Body of pancreas (tissue), 4 donors: ENCODE measurements at regions not wholly inside any gene's neighbourhood (a gene's known extent, or its start where the extent isn't known, plus 50 kb on each side); places are given as distances from the start of the nearest gene placed in this dataset.
"Not testable (repeated sequence)": the region's sequence is repeated elsewhere in the genome, so short reads cannot be mapped to it uniquely, and the experiment has no call there.

Experiments used
- ATAC-seq: fragments of 150-250 bp; one replicate; pipeline ENCODE4 v1.9.1; 2016
- DNase-seq, 4 donors: peaks; one replicate each; pipeline ENCODE4 v3.0.0-alpha.2; 2019
- H3K27ac ChIP-seq, 4 donors: fragments of 200-600 bp; sonication (generic); 1 replicate in 3 of 4; 2 replicates in 1 of 4; pipeline versions ENCODE4 v1.5.1 to v1.6.1; 2016 to 2019; ENCODE audit warnings: mild to moderate bottlenecking in 1 of 4, mixed read lengths in 1 of 4, moderate library complexity in 1 of 4
- H3K27me3 ChIP-seq, 2 donors: fragments of 200-600 bp; sonication (generic); one replicate each; pipeline ENCODE4 v1.6.0; 2016; ENCODE audit warnings: mild to moderate bottlenecking in 1 of 2
- H3K36me3 ChIP-seq, 2 donors: fragments of 200-600 bp; sonication (generic); replicated peaks in 1 of 2; 2 replicates each; pipeline ENCODE4 v1.5.1; 2016; ENCODE audit warnings: low read depth in 2 of 2; ENCODE audit not compliant: insufficient read depth in 1 of 2
- H3K4me1 ChIP-seq: fragments of 200-600 bp; sonication (generic); one replicate; pipeline ENCODE4 v1.6.0; 2016
- H3K4me3 ChIP-seq, 2 donors: fragments of 200-600 bp; sonication (generic); 1 replicate in 1 of 2; 2 replicates in 1 of 2; pipeline ENCODE4 v1.5.1; 2016 to 2019
- H3K9me3 ChIP-seq, 3 donors: fragments of 200-600 bp; sonication (generic); 1 replicate in 2 of 3; 2 replicates in 1 of 3; pipeline ENCODE4 v1.5.1; 2016
- POLR2A ChIP-seq, 3 donors: fragments of 450-650 bp; IDR thresholded peaks; one replicate each; pipeline ENCODE4 v1.6.1; 2016; ENCODE audit warnings: antibody characterized with exemption in 3 of 3, mild to moderate bottlenecking in 2 of 3
- WGBS, 2 donors: methylation state at CpG; one replicate each; pipeline ENCODE4 v1.1.5; 2017; 5-methylcytosine and 5-hydroxymethylcytosine counted together
- intact Hi-C: fragments of 100-400 bp; cut with DNase I; formaldehyde crosslinking; loops from one replicate; pipeline ENCODE4 v1.15.1; 2023
- TF ChIP-seq, protein P1 (sequence below), 7 experiments: fragments of 450-650 bp in 4 of 7; fragments of 200-600 bp in 3 of 7; sonication (generic) in 3 of 7; IDR thresholded peaks; one replicate each; pipeline ENCODE4 v1.5.1; 2016 to 2019; ENCODE audit warnings: antibody characterized with exemption in 7 of 7

DNA sequence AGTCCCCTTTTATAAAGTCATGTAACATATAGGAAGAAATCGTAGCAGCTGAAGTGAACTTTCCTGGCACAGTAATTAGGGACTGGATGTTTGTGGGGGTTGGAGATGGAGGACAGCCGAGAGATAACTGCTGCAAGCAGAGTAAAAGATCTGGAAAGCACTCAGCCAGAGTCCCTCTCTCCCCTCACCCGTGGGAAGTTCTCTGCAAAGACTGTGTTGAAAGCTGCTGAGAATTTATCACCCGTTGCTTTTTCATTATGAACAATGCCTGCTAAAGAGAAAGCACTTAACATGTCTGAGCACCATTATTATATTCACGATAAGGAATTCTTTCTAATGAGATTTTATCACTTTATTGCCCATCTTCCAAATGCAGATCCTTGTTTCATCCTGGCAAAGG lies 248.8 kb downstream of the SHOX2 start:
- no peaks in the 10 kb centered on the region for H3K27me3 ChIP-seq
- H3K36me3 ChIP-seq: no peaks in the 10 kb centered on the region
- no peak overlapping the region for H3K4me3 ChIP-seq
- no peak overlapping the region for H3K27ac ChIP-seq
- TF ChIP-seq, protein P1, sequence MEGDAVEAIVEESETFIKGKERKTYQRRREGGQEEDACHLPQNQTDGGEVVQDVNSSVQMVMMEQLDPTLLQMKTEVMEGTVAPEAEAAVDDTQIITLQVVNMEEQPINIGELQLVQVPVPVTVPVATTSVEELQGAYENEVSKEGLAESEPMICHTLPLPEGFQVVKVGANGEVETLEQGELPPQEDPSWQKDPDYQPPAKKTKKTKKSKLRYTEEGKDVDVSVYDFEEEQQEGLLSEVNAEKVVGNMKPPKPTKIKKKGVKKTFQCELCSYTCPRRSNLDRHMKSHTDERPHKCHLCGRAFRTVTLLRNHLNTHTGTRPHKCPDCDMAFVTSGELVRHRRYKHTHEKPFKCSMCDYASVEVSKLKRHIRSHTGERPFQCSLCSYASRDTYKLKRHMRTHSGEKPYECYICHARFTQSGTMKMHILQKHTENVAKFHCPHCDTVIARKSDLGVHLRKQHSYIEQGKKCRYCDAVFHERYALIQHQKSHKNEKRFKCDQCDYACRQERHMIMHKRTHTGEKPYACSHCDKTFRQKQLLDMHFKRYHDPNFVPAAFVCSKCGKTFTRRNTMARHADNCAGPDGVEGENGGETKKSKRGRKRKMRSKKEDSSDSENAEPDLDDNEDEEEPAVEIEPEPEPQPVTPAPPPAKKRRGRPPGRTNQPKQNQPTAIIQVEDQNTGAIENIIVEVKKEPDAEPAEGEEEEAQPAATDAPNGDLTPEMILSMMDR (IDR thresholded peaks at IDR 0.05): no peak
- TF ChIP-seq POLR2A (IDR thresholded peaks at IDR 0.05): no peak
- DNase-seq (no peak), ATAC-seq (no peak)
- WGBS, 2 donors: 45 to 47% methylated on average over 5 of the region's 5 CpGs
- intact Hi-C loops: no loop called here
- no peaks in the 10 kb centered on the region for H3K9me3 ChIP-seq
- H3K4me1 ChIP-seq: peaks cover 23% of the 10 kb centered on the region

DNA sequence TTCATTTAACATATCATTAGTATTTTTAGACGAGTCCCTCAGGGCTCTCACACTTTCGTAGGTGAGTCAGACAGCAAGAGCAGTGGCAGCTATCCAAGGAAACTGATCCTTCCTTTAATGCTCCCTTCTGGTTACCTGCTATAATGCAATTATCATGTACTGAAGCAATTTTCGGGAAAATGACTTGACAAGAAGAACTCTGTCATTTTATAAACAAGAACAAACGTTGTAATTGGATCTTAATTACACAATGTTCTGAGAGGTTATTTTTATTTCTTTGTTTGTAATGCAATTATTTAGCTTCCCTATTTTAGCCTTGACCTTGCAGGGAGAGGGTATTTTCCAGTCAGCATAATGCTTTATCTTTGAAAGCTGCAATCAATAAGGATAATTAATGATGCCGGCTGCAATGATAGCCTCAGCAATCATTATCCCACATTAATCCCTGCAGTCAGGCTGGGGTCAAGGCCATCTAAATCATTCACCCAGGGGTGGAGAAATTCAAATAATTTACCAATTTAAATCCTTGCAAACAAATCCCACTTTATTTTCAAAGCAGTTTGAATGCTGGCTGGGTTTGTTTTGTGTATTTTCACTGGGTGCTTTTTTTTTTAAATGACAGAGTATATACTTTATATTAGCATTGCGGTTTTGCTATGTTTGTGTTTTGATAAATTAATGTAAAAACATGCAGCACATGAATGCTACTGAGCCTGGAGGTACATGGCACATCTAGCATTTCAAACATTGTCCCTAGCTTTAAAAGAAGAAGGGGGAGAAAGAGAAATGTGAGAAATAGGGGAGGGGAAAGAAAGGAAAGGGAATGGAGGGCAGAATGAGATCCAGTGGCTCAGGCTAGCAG lies 249.9 kb downstream of the SHOX2 start:
- 11 to 16% methylated on average over 6 of the region's 6 CpGs for WGBS, 2 donors
- no peak for TF ChIP-seq POLR2A (IDR thresholded peaks at IDR 0.05)
- TF ChIP-seq, protein P1 (IDR thresholded peaks at IDR 0.05): no peak
- Histone ChIP-seq H3K4me3 (no peak overlapping the region), H3K27ac (peak overlapping the region in 1 of 4 donors; percentile 32), H3K36me3 (no peaks in the 10 kb centered on the region), H3K4me1 (peaks cover 23% of the 10 kb centered on the region), H3K9me3 (no peaks in the 10 kb centered on the region), H3K27me3 (no peaks in the 10 kb centered on the region)
- intact Hi-C loops: no loop called here
- DNase-seq (peak in 2 of 4 donors; percentile 13 to 27), ATAC-seq (peak; percentile 64)

DNA sequence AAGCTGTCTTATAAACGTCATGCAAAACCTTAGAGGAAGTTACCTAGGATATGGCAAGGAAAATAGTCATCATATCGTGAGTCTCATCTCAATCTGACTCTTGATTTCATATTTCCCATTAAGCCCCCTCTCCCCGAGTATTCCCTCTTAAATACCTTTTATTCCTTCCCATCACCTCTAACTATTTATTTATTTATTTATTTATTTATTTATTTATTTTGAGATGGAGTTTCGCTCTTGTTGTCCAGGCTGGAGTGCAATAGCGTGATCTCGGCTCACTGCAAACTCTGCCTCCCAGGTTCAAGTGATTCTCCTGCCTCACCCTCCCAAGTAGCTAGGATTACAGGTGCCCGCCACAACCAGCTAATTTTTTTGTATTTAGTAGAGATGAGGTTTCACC lies 260.4 kb downstream of the SHOX2 start:
- H3K4me1 ChIP-seq, ATAC-seq, H3K4me3 ChIP-seq, H3K27ac ChIP-seq, H3K9me3 ChIP-seq, H3K36me3 ChIP-seq, H3K27me3 ChIP-seq, intact Hi-C loops, DNase-seq: not testable (repeated sequence)
- WGBS, 2 donors: 79 to 86% methylated on average over 7 of the region's 7 CpGs

DNA sequence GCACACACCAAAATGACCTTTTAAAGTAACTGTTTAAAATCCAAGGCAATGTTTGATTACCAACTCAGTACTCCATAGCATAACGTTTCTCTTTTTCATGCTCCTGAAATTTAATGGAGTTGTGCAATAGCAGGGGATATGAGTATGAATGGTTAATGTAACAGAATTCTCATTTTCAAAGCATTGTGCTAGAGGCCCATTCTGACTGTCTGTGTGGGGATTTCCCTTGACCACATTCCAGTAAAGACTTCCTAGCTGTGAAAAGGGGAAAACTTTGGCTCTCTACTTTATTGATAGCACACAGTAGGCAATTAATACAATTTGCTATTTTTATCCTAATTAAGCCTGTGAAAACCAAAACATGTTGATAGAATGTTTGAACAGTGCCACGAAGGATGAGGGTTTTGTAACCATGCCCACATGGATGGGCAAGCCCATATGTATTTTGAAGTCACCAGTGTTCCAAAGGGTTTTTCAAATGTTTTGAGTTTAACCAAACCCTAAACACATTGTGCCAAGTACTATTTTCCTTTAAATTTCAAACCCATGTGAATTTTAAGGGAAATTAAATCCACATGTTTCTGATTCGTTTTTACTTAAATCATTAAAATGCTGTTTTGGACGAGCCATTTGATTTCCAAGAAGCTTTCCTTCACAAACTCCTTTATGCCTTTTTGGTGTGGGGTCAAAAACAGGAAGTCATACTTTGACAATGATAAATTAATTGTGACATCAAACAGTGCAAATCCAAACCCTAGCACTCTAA lies 261.2 kb downstream of the SHOX2 start:
- TF ChIP-seq, protein P1 (IDR thresholded peaks at IDR 0.05): no peak
- TF ChIP-seq POLR2A (IDR thresholded peaks at IDR 0.05): no peak
- H3K27ac ChIP-seq: no peak overlapping the region
- H3K9me3 ChIP-seq: no peaks in the 10 kb centered on the region

DNA sequence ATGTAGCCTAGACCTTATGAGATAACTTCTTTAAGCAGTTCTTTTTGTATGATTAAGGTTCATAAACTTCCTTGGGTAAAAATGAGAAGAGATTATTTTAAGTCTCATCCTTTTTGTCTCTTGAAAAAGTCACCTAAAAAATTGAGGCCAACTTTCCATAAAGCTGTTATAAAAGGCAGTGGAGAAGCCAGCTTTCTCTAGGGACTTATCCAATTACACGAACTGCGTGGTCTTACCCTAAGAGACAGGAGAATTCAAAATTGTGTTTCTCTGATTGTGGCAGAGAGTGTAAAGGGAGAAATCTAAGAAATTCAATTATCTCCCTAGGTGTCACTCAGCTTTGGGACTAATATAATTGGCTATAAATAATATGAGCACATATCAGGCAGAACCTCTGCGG lies 262.0 kb downstream of the SHOX2 start:
- H3K9me3 ChIP-seq: no peaks in the 10 kb centered on the region
- H3K4me3 ChIP-seq: no peak overlapping the region
- H3K27me3 ChIP-seq: no peaks in the 10 kb centered on the region
- no peak for DNase-seq
- H3K36me3 ChIP-seq: no peaks in the 10 kb centered on the region
- no peak for TF ChIP-seq POLR2A (IDR thresholded peaks at IDR 0.05)
- TF ChIP-seq, protein P1 (IDR thresholded peaks at IDR 0.05): no peak
- no peaks in the 10 kb centered on the region for H3K4me1 ChIP-seq
- intact Hi-C loops: no loop called here
- no peak for ATAC-seq
- WGBS, 2 donors: 73 to 78% methylated on average over 3 of the region's 3 CpGs
- H3K27ac ChIP-seq: no peak overlapping the region

More for the DNA sequence above, 261.2 kb downstream of the SHOX2 start:
- Histone ChIP-seq H3K4me1 (no peaks in the 10 kb centered on the region), H3K4me3 (no peak overlapping the region), H3K27me3 (no peaks in the 10 kb centered on the region), H3K36me3 (no peaks in the 10 kb centered on the region)
- DNase-seq (no peak), ATAC-seq (no peak)
- 39 to 49% methylated on average over 4 of the region's 4 CpGs for WGBS, 2 donors
- intact Hi-C loops: no loop called here
